ENCODE measurements at regions not wholly inside any gene's neighbourhood (a gene's known extent, or its start where the extent isn't known, plus 50 kb on each side); places are given as distances from the start of the nearest gene placed in this dataset.

DNA sequence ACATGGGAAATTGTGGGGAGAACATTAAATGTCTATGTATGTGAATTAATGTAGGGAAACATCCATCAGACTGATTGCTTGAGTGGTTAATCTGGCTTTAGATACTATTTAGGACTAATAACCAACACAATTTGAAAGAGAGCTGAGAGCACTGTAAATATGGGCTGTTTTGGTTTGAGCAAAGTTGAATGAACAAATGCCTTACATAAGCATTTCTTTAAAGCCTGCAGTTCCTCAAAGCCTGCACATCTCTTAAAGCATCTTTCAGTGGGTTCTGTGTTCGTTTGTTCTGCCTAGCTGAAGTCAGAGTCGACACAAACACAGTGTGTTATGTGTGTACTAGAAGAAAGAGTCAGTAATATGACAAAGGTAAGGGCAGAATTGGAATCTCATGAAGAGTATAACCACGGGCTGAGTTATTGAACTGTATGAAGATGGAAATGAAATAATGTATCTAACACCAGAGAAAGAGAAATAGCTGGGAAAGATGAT, 350.0 kb downstream of the SIPA1L2 start:
- no peak overlapping the region for H3K4me3 ChIP-seq
- TF ChIP-seq POLR2AphosphoS5 (IDR thresholded peaks at IDR 0.05) (no peak), POLR2A (IDR thresholded peaks at IDR 0.05) (no peak), CTCF (IDR thresholded peaks at IDR 0.05) (no peak), EP300 (IDR thresholded peaks at IDR 0.05) (no peak)
- H3K4me1 ChIP-seq = no peaks in the 10 kb centered on the region
- H3K27me3 ChIP-seq = no peaks in the 10 kb centered on the region
- H3K36me3 ChIP-seq = no peaks in the 10 kb centered on the region
- WGBS = 86% methylated on average over 3 of the region's 3 CpGs
- no peak overlapping the region for H3K27ac ChIP-seq
- DNase-seq (ENCODE audit: low spot score in 2 of 2) = no peak
- H3K9me3 ChIP-seq = no peaks in the 10 kb centered on the region

- WGBS = 94% methylated on average over 1 of the region's 1 CpG
- H3K36me3 ChIP-seq = no peaks in the 10 kb centered on the region
- no peak for DNase-seq (ENCODE audit: low spot score in 2 of 2)
- H3K27me3 ChIP-seq = no peaks in the 10 kb centered on the region
- H3K9me3 ChIP-seq = no peaks in the 10 kb centered on the region
- no peak for TF ChIP-seq EP300 (IDR thresholded peaks at IDR 0.05)
- no peak for TF ChIP-seq POLR2A (IDR thresholded peaks at IDR 0.05)
- TF ChIP-seq POLR2AphosphoS5 (IDR thresholded peaks at IDR 0.05) = no peak
- no peak for TF ChIP-seq CTCF (IDR thresholded peaks at IDR 0.05)
- no peak overlapping the region for H3K27ac ChIP-seq
- H3K4me1 ChIP-seq = peaks cover 6% of the 10 kb centered on the region
- H3K4me3 ChIP-seq = no peak overlapping the region
Observed at GRCh38 chr1:232278925-232279324, 351.0 kb downstream of the SIPA1L2 start.

GRCh38 chr1:232276651-232277050, 353.3 kb downstream of the SIPA1L2 start:
- WGBS = 94% methylated on average over 1 of the region's 1 CpG
- no peak for TF ChIP-seq POLR2A (IDR thresholded peaks at IDR 0.05)
- no peak for TF ChIP-seq CTCF (IDR thresholded peaks at IDR 0.05)
- no peak for TF ChIP-seq POLR2AphosphoS5 (IDR thresholded peaks at IDR 0.05)
- no peak for TF ChIP-seq EP300 (IDR thresholded peaks at IDR 0.05)
- no peak overlapping the region for H3K27ac ChIP-seq

DNA sequence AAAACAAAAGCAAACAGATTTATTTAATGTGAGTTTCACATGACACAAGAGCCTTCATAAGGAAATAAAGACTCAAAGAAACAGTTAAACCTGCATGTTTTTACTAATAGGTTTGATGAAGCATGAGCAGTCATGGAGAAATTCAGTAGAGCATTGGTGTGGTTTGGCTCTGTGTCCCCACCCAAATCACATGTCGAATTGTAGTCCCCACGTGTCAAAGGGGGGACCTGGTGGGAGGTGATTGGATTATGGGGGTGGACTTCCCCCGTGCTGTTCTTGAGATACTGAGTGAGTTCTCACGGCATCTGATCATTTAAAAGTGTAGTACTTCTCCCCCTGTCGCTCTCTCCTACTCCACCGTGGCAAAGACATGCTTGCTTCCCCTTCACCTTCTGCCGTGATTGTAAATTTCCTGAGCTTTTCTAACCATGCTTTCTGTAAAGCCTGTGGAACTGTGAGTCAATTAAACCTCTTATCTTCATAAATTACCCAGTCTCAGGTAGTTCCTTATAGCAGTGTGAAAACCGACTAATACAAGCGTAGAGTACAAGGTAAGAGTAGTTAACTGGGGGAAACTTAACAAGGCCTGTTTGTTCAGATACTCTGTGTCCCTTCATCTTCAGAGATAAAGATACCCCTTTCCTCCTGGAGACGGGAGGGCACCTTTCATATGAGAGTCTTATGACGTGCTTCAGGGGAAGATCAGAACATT, 354.8 kb downstream of the SIPA1L2 start:
- H3K4me1 ChIP-seq = peaks cover 8% of the 10 kb centered on the region
- 86% methylated on average over 11 of the region's 11 CpGs for WGBS
- TF ChIP-seq EP300 (IDR thresholded peaks at IDR 0.05) (no peak), POLR2AphosphoS5 (IDR thresholded peaks at IDR 0.05) (no peak), CTCF (IDR thresholded peaks at IDR 0.05) (no peak), POLR2A (IDR thresholded peaks at IDR 0.05) (no peak)
- H3K4me3 ChIP-seq = no peak overlapping the region
- H3K36me3 ChIP-seq = no peaks in the 10 kb centered on the region
- no peaks in the 10 kb centered on the region for H3K27me3 ChIP-seq
- no peaks in the 10 kb centered on the region for H3K9me3 ChIP-seq
- no peak overlapping the region for H3K27ac ChIP-seq
- DNase-seq (ENCODE audit: low spot score in 2 of 2) = no peak

More at GRCh38 chr1:232276651-232277050, 353.3 kb downstream of the SIPA1L2 start:
- peaks cover 8% of the 10 kb centered on the region for H3K4me1 ChIP-seq
- no peaks in the 10 kb centered on the region for H3K27me3 ChIP-seq
- H3K9me3 ChIP-seq = no peaks in the 10 kb centered on the region
- no peak overlapping the region for H3K4me3 ChIP-seq
- H3K36me3 ChIP-seq = no peaks in the 10 kb centered on the region
- no peak for DNase-seq (ENCODE audit: low spot score in 2 of 2)

DNA sequence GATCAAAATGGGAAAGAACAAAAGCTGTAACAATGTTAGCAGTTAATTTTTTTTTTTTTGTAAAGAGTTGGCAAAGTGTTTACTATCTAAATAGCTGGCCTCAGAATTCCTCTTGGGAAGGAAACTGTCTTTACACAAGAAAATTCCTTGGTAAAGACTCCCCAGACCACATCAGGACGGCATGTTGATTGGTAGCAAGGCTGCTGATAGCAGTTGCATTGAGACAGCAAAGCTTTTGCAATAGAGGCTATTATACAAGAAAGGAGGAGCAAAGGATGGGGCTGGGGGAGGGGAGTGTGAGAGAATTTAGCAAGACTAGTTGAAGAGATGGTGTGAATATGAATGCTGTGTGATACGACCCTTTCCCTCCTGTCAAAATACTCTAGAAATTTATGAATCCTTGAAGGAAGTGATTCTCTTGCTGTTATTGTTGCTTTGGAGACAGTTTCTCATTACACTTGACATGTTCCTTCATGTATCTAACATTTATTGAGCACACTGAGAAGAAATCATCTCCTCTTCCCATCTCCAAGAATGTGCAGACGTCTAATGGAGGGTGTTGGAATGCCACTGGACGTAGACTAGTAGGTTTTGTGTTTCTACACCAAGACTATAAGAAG, 355.6 kb downstream of the SIPA1L2 start:
- WGBS = 57% methylated on average over 4 of the region's 4 CpGs
- H3K27me3 ChIP-seq = no peaks in the 10 kb centered on the region
- no peak overlapping the region for H3K4me3 ChIP-seq
- no peaks in the 10 kb centered on the region for H3K9me3 ChIP-seq
- DNase-seq (ENCODE audit: low spot score in 2 of 2) = no peak
- no peak overlapping the region for H3K27ac ChIP-seq
- peaks cover 8% of the 10 kb centered on the region for H3K4me1 ChIP-seq
- H3K36me3 ChIP-seq = no peaks in the 10 kb centered on the region
- TF ChIP-seq EP300 (IDR thresholded peaks at IDR 0.05) (no peak), CTCF (IDR thresholded peaks at IDR 0.05) (no peak)
